HepG2 (cell line): ENCODE measurements at regions not wholly inside any gene's neighbourhood (a gene's known extent, or its start where the extent isn't known, plus 50 kb on each side); places are given as distances from the start of the nearest gene placed in this dataset.

ENCODE experiments used
- FOSL2 ChIP-seq: sonication (generic); formaldehyde crosslinking; IDR thresholded peaks from 2 replicates; pipeline ENCODE4 v1.4.0; 2020; ENCODE audit warnings: missing genetic modification reagents
- MED1 ChIP-seq: sonication (generic); formaldehyde crosslinking; IDR thresholded peaks from 2 replicates; pipeline ENCODE4 v1.4.0; 2020; ENCODE audit warnings: missing genetic modification reagents
- NFAT5 ChIP-seq: sonication (generic); formaldehyde crosslinking; IDR thresholded peaks from 2 replicates; pipeline ENCODE4 v1.4.0; 2020; ENCODE audit warnings: missing genetic modification reagents
- NFIC ChIP-seq: IDR thresholded peaks from 2 replicates; pipeline ENCODE4 v1.6.1; 2012; ENCODE audit warnings: mild to moderate bottlenecking, low read length, inconsistent platforms
- NR2F6 ChIP-seq, 2 experiments: IDR thresholded peaks; 2 replicates each; pipeline ENCODE4 v1.6.1; 2016; ENCODE audit warnings: antibody characterized with exemption in 1 of 2, mild to moderate bottlenecking in 1 of 2
- RARA ChIP-seq: IDR thresholded peaks from 2 replicates; pipeline ENCODE4 v1.6.1; 2016; ENCODE audit warnings: missing genetic modification reagents, missing compliant biosample characterization
- RFX5 ChIP-seq: IDR thresholded peaks from 2 replicates; pipeline ENCODE4 v1.6.1; 2011; ENCODE audit warnings: low read depth, low read length, improper control_type of control experiment
- ZNF292 ChIP-seq: sonication (generic); formaldehyde crosslinking; IDR thresholded peaks from 2 replicates; pipeline ENCODE4 v1.8.1; 2022; ENCODE audit warnings: mild to moderate bottlenecking, low read depth, missing genetic modification reagents, borderline replicate concordance
- ZNF737 ChIP-seq: sonication (generic); formaldehyde crosslinking; IDR thresholded peaks from 2 replicates; pipeline ENCODE4 v1.5.0; 2020; ENCODE audit warnings: missing genetic modification reagents, mild to moderate bottlenecking, borderline replicate concordance
- TF ChIP-seq, protein P1 (sequence below): IDR thresholded peaks from 2 replicates; pipeline ENCODE4 v1.6.1; 2012; ENCODE audit warnings: low read depth, low read length, improper control_type of control experiment
- TF ChIP-seq, protein P2 (sequence below): sonication (generic); formaldehyde crosslinking; IDR thresholded peaks from 2 replicates; pipeline ENCODE4 v1.8.1; 2023; ENCODE audit warnings: missing genetic modification reagents, mild to moderate bottlenecking, borderline replicate concordance

DNA sequence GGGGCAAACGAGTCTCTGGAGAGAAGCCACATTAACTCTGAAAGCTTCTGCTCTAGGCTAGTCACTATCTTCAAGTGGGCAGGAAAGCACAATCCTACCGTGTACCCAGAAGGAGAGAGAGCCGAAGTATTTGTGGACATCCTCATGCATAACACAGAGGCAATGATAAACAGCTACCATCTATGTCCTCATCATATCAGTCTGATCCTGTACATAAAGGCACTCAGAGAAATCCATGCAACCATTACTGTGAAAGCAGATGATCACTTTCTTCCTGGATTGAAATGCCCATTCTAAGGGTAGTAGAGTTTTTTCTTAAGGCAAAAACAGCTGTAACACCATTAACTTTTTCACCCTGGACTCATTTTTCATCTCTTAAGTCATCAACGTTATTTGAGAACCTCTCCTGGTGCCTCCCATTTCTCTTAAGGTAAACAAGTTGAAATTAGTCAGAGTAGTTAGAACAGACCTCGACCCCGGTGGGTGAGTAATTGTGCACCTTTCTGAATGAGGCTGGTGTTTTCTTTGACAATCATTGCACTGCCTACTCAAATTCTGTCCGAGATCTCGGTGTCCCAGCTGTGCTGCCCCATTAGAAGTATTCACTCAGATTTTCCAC lies 327.4 kb downstream of the SHQ1 start (continued):
- TF ChIP-seq, protein P1, sequence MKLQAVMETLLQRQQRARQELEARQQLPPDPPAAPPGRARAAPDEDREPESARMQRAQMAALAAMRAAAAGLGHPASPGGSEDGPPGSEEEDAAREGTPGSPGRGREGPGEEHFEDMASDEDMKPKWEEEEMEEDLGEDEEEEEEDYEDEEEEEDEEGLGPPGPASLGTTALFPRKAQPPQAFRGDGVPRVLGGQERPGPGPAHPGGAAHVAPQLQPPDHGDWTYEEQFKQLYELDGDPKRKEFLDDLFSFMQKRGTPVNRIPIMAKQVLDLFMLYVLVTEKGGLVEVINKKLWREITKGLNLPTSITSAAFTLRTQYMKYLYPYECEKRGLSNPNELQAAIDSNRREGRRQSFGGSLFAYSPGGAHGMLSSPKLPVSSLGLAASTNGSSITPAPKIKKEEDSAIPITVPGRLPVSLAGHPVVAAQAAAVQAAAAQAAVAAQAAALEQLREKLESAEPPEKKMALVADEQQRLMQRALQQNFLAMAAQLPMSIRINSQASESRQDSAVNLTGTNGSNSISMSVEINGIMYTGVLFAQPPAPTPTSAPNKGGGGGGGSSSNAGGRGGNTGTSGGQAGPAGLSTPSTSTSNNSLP = peak; percentile 30; the same call in 1 of the 2 replicates
- TF ChIP-seq, protein P2, sequence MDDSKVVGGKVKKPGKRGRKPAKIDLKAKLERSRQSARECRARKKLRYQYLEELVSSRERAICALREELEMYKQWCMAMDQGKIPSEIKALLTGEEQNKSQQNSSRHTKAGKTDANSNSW (CRISPR knock-in tag) = no peak
- peak; percentile 53 for TF ChIP-seq FOSL2
- no peak for TF ChIP-seq NFAT5 (CRISPR knock-in tag)
- TF ChIP-seq NFIC = no peak
- no peak for TF ChIP-seq RFX5
- peak; percentile 66 for TF ChIP-seq RARA
- peak; percentile 15; the same call in 1 of the 2 replicates for TF ChIP-seq NR2F6 (IDR thresholded peaks at IDR 0.05)
- TF ChIP-seq NR2F6 (CRISPR knock-in tag; IDR thresholded peaks at IDR 0.05) = no peak
- no peak for TF ChIP-seq MED1 (CRISPR knock-in tag)
- no peak for TF ChIP-seq ZNF737 (CRISPR knock-in tag)
- no peak for TF ChIP-seq ZNF292
- TF ChIP-seq, all 625 proteins: peak for 17
